ENCODE measurements at regions not wholly inside any gene's neighbourhood (a gene's known extent, or its start where the extent isn't known, plus 50 kb on each side); places are given as distances from the start of the nearest gene placed in this dataset.

DNA sequence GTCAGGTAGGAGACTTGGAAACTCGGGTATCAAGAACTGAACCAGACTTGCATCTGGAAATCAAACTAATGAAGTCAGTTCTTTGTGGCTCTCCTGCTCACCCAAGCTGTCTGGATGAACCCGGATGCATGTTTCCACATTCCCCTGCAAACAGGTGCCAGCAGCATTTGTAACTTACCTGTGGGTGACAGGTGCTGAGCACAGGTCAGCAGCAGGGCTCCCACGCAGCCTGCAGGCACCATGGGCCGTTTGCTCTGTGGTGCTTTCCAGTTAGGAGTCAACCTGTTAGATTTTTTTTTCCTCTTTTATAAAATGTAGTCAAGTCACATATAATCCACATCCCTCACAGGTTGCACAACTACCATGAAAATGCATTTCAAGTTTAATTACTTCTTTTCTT lies 385.6 kb upstream of the ADGRL3 start:
- Histone ChIP-seq H3K36me3 (no peaks in the 10 kb centered on the region), H3K4me3 (no peak overlapping the region), H3K27ac (no peak overlapping the region), H3K9me3 (no peaks in the 10 kb centered on the region), H3K27me3 (no peaks in the 10 kb centered on the region), H3K4me1 (no peaks in the 10 kb centered on the region)
- TF ChIP-seq CTCF (IDR thresholded peaks at IDR 0.05): no peak
- no peak for TF ChIP-seq EP300 (IDR thresholded peaks at IDR 0.05)
- no peak for TF ChIP-seq POLR2A (IDR thresholded peaks at IDR 0.05)
- DNase-seq (ENCODE audit: low spot score in 2 of 2): no peak
- WGBS, 2 donors: 85 to 91% methylated on average over 4 of the region's 4 CpGs

DNA sequence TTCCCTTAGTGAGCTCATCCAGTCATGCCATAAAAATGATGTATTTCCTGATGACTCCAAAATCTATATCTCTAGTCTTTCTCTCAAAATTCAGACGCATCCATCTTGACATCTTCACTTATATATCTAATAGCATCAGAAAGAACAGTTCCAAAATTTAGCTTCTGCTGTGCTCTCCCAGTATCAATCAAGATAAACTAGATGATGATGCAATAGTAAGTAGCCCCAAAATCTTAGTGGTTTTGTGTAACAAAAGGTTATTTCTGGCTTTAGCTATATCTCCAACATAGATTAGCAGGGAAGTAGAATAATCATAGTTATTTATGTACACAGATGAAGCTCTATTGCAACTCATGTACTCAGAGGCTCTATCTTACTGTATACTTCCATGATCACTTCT lies 382.5 kb upstream of the ADGRL3 start:
- Histone ChIP-seq H3K4me3 (no peak overlapping the region), H3K27me3 (no peaks in the 10 kb centered on the region), H3K4me1 (no peaks in the 10 kb centered on the region), H3K9me3 (no peaks in the 10 kb centered on the region), H3K36me3 (no peaks in the 10 kb centered on the region), H3K27ac (no peak overlapping the region)
- 91% methylated on average over 1 of the region's 1 CpG for WGBS, 2 donors
- DNase-seq (ENCODE audit: low spot score in 2 of 2): no peak
- TF ChIP-seq EP300 (IDR thresholded peaks at IDR 0.05) (no peak), POLR2A (IDR thresholded peaks at IDR 0.05) (no peak), CTCF (IDR thresholded peaks at IDR 0.05) (no peak)

DNA sequence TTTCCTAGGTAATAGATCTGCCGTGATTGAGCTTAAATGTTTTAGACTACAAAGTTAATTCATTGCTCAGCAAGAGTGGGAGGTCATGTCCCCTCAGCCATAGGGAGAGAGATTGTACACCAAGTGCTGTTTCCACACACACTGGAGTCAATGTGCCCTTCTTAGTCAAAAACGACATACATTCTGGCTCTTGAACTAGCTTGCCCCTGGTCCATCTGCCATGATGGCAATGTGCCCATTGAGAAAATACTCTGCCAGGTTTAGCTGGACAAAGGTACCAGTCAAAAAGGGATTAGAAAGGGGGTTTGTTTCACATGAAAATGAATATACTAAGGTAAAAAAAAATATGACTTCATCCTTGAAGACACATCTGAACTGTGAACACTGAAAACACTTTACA lies 377.1 kb upstream of the ADGRL3 start:
- no peaks in the 10 kb centered on the region for H3K27me3 ChIP-seq
- H3K4me3 ChIP-seq: no peak overlapping the region
- TF ChIP-seq CTCF (IDR thresholded peaks at IDR 0.05) (no peak), EP300 (IDR thresholded peaks at IDR 0.05) (no peak), POLR2A (IDR thresholded peaks at IDR 0.05) (no peak)
- H3K27ac ChIP-seq: no peak overlapping the region
- DNase-seq (ENCODE audit: low spot score in 2 of 2): no peak
- no peaks in the 10 kb centered on the region for H3K4me1 ChIP-seq
- H3K9me3 ChIP-seq: no peaks in the 10 kb centered on the region
- 58 to 66% methylated on average over 2 of the region's 2 CpGs for WGBS, 2 donors
- H3K36me3 ChIP-seq: no peaks in the 10 kb centered on the region

DNA sequence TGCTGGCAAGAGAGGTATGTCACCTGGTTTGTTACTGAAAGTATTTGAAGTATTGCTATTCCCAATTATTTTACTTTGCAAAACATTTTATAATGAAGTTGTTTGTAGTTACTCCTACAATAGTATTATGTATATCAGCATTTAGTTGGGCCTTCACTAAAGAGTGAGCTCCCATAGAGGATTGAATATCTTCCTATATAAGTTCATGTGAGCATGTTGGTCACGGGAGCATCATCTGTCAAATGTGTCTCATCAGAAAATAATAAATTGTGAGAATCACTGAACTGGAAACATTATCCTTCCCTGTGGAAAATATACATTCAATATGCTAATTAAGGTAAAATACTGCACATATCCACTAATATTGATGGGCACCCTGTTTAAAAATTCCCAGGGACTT lies 360.1 kb upstream of the ADGRL3 start:
- H3K4me1 ChIP-seq: no peaks in the 10 kb centered on the region
- no peak for TF ChIP-seq CTCF (IDR thresholded peaks at IDR 0.05)
- no peak for TF ChIP-seq POLR2A (IDR thresholded peaks at IDR 0.05)
- TF ChIP-seq EP300 (IDR thresholded peaks at IDR 0.05): no peak
- DNase-seq (ENCODE audit: low spot score in 2 of 2): no peak

GRCh38 chr4:60846678-60847077 lies 353.4 kb upstream of the ADGRL3 start:
- Histone ChIP-seq H3K27ac (no peak overlapping the region), H3K4me3 (no peak overlapping the region), H3K4me1 (no peaks in the 10 kb centered on the region), H3K36me3 (no peaks in the 10 kb centered on the region), H3K9me3 (no peaks in the 10 kb centered on the region), H3K27me3 (no peaks in the 10 kb centered on the region)
- WGBS, 2 donors: 84 to 89% methylated on average over 4 of the region's 4 CpGs
- no peak for DNase-seq (ENCODE audit: low spot score in 2 of 2)
- TF ChIP-seq EP300 (IDR thresholded peaks at IDR 0.05) (no peak), CTCF (IDR thresholded peaks at IDR 0.05) (no peak), POLR2A (IDR thresholded peaks at IDR 0.05) (no peak)

More for the DNA sequence above, 360.1 kb upstream of the ADGRL3 start:
- Histone ChIP-seq H3K27ac (no peak overlapping the region), H3K27me3 (no peaks in the 10 kb centered on the region), H3K9me3 (no peaks in the 10 kb centered on the region), H3K4me3 (no peak overlapping the region), H3K36me3 (no peaks in the 10 kb centered on the region)
- WGBS, 2 donors: 89 to 93% methylated on average over 1 of the region's 1 CpG

Data from tibial nerve (tissue), 4 donors.